Astrocyte (in vitro differentiated cells and primary cell): ENCODE measurements at regions not wholly inside any gene's neighbourhood (a gene's known extent, or its start where the extent isn't known, plus 50 kb on each side); places are given as distances from the start of the nearest gene placed in this dataset.

Experiments
- EZH2 ChIP-seq: IDR thresholded peaks from 2 replicates; pipeline ENCODE4 v1.6.1; 2012; ENCODE audit warnings: mild to moderate bottlenecking, low read length, inconsistent platforms; ENCODE audit not compliant: insufficient read depth
- TF ChIP-seq, protein P1 (sequence below): IDR thresholded peaks from 2 replicates; pipeline ENCODE4 v1.5.1; 2011; ENCODE audit warnings: low read depth, mild to moderate bottlenecking, inconsistent platforms, low read length, moderate library complexity; ENCODE audit not compliant: insufficient read depth

DNA sequence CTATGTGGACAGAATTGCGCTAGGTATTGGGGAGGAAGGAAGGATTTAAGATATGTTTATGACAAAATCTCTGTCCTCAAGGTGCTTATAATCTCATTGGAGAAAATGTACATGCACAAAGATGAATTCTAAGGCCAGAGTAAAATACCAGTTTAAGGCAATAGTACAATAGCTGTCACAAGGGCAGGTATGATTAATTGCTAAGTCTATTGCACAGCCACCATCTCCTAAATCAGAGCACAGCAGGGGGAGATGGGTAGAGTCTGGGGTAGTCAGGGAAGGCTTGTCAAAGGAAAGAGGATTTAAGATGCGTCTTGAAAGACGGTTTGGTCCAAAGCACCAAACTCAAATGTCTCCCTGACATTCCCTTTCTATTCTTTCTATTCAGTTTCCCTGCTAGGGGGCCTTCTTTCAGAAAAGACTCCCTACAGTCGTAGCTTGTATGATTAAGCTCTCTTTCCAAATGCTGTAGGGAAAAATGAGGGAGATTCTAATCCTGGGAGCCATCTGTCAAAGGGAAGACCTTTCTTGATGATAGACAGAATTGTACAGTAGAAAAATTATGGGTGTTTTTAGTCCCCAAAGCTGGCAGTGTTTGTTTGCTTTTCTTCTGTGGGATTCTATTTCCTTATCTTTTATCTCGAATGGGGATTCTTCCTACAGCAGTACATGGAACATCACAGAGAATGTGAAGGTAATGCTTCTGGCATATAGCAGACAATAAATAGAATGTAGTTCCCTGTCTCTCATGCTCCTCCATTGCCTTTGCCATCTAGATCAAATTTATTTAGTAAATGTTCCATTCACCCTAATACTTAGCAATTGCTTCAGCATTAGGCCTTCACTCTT, 107.6 kb upstream of the NFIA start:
- TF ChIP-seq, protein P1, sequence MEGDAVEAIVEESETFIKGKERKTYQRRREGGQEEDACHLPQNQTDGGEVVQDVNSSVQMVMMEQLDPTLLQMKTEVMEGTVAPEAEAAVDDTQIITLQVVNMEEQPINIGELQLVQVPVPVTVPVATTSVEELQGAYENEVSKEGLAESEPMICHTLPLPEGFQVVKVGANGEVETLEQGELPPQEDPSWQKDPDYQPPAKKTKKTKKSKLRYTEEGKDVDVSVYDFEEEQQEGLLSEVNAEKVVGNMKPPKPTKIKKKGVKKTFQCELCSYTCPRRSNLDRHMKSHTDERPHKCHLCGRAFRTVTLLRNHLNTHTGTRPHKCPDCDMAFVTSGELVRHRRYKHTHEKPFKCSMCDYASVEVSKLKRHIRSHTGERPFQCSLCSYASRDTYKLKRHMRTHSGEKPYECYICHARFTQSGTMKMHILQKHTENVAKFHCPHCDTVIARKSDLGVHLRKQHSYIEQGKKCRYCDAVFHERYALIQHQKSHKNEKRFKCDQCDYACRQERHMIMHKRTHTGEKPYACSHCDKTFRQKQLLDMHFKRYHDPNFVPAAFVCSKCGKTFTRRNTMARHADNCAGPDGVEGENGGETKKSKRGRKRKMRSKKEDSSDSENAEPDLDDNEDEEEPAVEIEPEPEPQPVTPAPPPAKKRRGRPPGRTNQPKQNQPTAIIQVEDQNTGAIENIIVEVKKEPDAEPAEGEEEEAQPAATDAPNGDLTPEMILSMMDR, result no peak
- no peak for TF ChIP-seq EZH2
